A549 (cell line): ENCODE measurements at regions not wholly inside any gene's neighbourhood (a gene's known extent, or its start where the extent isn't known, plus 50 kb on each side); places are given as distances from the start of the nearest gene placed in this dataset.

Experiments
- ATAC-seq, 2 experiments: fragments of 200-7000 bp in 1 of 2; fragments of >200 bp in 1 of 2; cut with Nextera tagmentation in 1 of 2; cut with Tn5 transposase in 1 of 2; 3 replicates each; pipeline versions ENCODE4 v1.8.0 to v1.9.1; 2018 to 2020; ENCODE audit warnings: mild to moderate bottlenecking in 1 of 2, moderate library complexity in 1 of 2
- CTCF ChIA-PET: fragments of 300-600 bp; sonication (Branson Sonifier 250); formaldehyde crosslinking; extraction: SDS; loops from one replicate; lab custom pipeline; 2021; ENCODE audit warnings: antibody characterized with exemption, inconsistent platforms; lab: Yijun Ruan, JAX
- POLR2A ChIA-PET: fragments of 350-600 bp; formaldehyde crosslinking; extraction: SDS; loops from one replicate; lab custom pipeline; 2021; ENCODE audit warnings: antibody characterized with exemption, inconsistent platforms; lab: Yijun Ruan, JAX
- DNase-seq, 2 experiments: peaks; one replicate each; pipeline versions ENCODE4 v3.0.0 to v3.0.0-alpha.2; 2011 to 2016; ENCODE audit warnings: low read depth in 1 of 2, low spot score in 1 of 2
- FAIRE-seq: peaks from 2 replicates; lab custom pipeline; 2011; peaks lifted over from hg19 to GRCh38; lab: Jason Lieb, UNC
- H3K27ac ChIP-seq, 2 experiments: fragments of >200 bp; sonication (Bioruptor Twin); formaldehyde crosslinking; 3 replicates each; pipeline ENCODE4 v1.5.1; 2016 to 2017
- H3K4me1 ChIP-seq: fragments of >200 bp; sonication (Bioruptor Twin); formaldehyde crosslinking; 3 replicates; pipeline ENCODE4 v1.6.1; 2016
- H3K4me2 ChIP-seq: fragments of >200 bp; sonication (Bioruptor Twin); formaldehyde crosslinking; 3 replicates; pipeline ENCODE4 v1.6.1; 2016
- H3K4me3 ChIP-seq: fragments of >200 bp; sonication (Bioruptor Twin); formaldehyde crosslinking; 3 replicates; pipeline ENCODE4 v1.5.1; 2016
- H3K9me3 ChIP-seq: fragments of >200 bp; sonication (Bioruptor Twin); formaldehyde crosslinking; 3 replicates; pipeline ENCODE4 v1.6.1; 2016
- ATOH8 ChIP-seq: fragments of 250-450 bp; sonication (Bioruptor Pico); IDR thresholded peaks from 2 replicates; pipeline ENCODE4 v1.5.0; 2020; ENCODE audit warnings: low read depth, mild to moderate bottlenecking, moderate library complexity
- BHLHE40 ChIP-seq: IDR thresholded peaks from 2 replicates; pipeline ENCODE4 v1.6.1; 2012; ENCODE audit warnings: low read depth, low read length, inconsistent platforms
- CBX2 ChIP-seq: fragments of 200-600 bp; sonication (generic); IDR thresholded peaks from 2 replicates; pipeline ENCODE4 v1.6.1; 2016; ENCODE audit warnings: low read depth, mild to moderate bottlenecking, borderline replicate concordance
- CEBPB ChIP-seq, 2 experiments: fragments of >200 bp in 1 of 2; sonication (Bioruptor Twin) in 1 of 2; formaldehyde crosslinking in 1 of 2; IDR thresholded peaks; 2 replicates each; pipeline ENCODE4 v1.6.1; 2012 to 2016
- CHD4 ChIP-seq: fragments of 200-600 bp; sonication (generic); IDR thresholded peaks from 2 replicates; pipeline ENCODE4 v1.6.1; 2016; ENCODE audit warnings: antibody characterized with exemption, mild to moderate bottlenecking, borderline replicate concordance
- CTCF ChIP-seq: fragments of >200 bp; sonication (Bioruptor Twin); formaldehyde crosslinking; IDR thresholded peaks from 3 replicates; pipeline ENCODE4 v1.5.1; 2016
- E2F6 ChIP-seq: IDR thresholded peaks from 2 replicates; pipeline ENCODE4 v1.6.1; 2012; ENCODE audit warnings: low read depth, borderline replicate concordance
- EHMT2 ChIP-seq: fragments of 200-600 bp; sonication (generic); IDR thresholded peaks from 2 replicates; pipeline ENCODE4 v1.6.1; 2016; ENCODE audit warnings: antibody characterized with exemption, low read depth, mild to moderate bottlenecking, moderate library complexity
- FOSL2 ChIP-seq, 2 experiments: fragments of 450-650 bp in 1 of 2; fragments of >200 bp in 1 of 2; sonication (Bioruptor Twin) in 1 of 2; formaldehyde crosslinking; IDR thresholded peaks; 2 replicates each; pipeline versions ENCODE4 v1.5.0 to v1.6.1; 2016 to 2020; ENCODE audit warnings: mild to moderate bottlenecking in 1 of 2, moderate library complexity in 1 of 2
- GATA3 ChIP-seq: IDR thresholded peaks from 2 replicates; pipeline ENCODE4 v1.6.1; 2012; ENCODE audit warnings: borderline replicate concordance
- HDAC2 ChIP-seq: fragments of 200-600 bp; sonication (generic); IDR thresholded peaks from 2 replicates; pipeline ENCODE4 v1.6.1; 2016
- HES2 ChIP-seq: fragments of >200 bp; sonication (Bioruptor Twin); formaldehyde crosslinking; IDR thresholded peaks from 2 replicates; pipeline ENCODE4 v1.6.1; 2016
- HEYL ChIP-seq: fragments of 250-450 bp; sonication (Bioruptor Pico); IDR thresholded peaks from 2 replicates; pipeline ENCODE4 v1.8.0; 2021; ENCODE audit warnings: mild to moderate bottlenecking, moderate library complexity
- HMGXB4 ChIP-seq: fragments of 250-450 bp; sonication (Bioruptor Pico); IDR thresholded peaks from 2 replicates; pipeline ENCODE4 v1.5.0; 2021; ENCODE audit warnings: mild to moderate bottlenecking, moderate library complexity, borderline replicate concordance
- HOXA7 ChIP-seq: fragments of 250-450 bp; sonication (Bioruptor Pico); IDR thresholded peaks from 2 replicates; pipeline ENCODE4 v1.5.0; 2020; ENCODE audit warnings: mild to moderate bottlenecking, moderate library complexity
- HOXB13 ChIP-seq: fragments of 250-450 bp; sonication (Bioruptor Pico); IDR thresholded peaks from 2 replicates; pipeline ENCODE4 v1.5.0; 2020; ENCODE audit warnings: low read depth, mild to moderate bottlenecking, moderate library complexity
- MAFK ChIP-seq: fragments of 450-650 bp; IDR thresholded peaks from 2 replicates; pipeline ENCODE4 v1.6.1; 2014; ENCODE audit not compliant: partially characterized antibody
- MAZ ChIP-seq: fragments of 150-350 bp; IDR thresholded peaks from 2 replicates; pipeline ENCODE4 v1.6.1; 2014; ENCODE audit warnings: antibody characterized with exemption, low read depth, low read length, borderline replicate concordance
- MYC ChIP-seq: IDR thresholded peaks from 2 replicates; pipeline ENCODE4 v1.6.1; 2012; ENCODE audit warnings: mild to moderate bottlenecking, inconsistent platforms, low read length, improper control_type of control experiment, borderline replicate concordance
- NFE2L2 ChIP-seq: fragments of 150-350 bp; conservative IDR thresholded peaks from 2 replicates; pipeline ENCODE4 v1.6.1; 2014; ENCODE audit warnings: low read length
- NPAS2 ChIP-seq: fragments of 250-450 bp; sonication (Bioruptor Pico); IDR thresholded peaks from 2 replicates; pipeline ENCODE4 v1.8.0; 2022; ENCODE audit warnings: mild to moderate bottlenecking, moderate library complexity, borderline replicate concordance
- NR3C1 ChIP-seq: fragments of >200 bp; sonication (Bioruptor Twin); formaldehyde crosslinking; IDR thresholded peaks from 3 replicates; pipeline ENCODE4 v1.6.1; 2017
- PBX3 ChIP-seq: IDR thresholded peaks from 2 replicates; pipeline ENCODE4 v1.6.1; 2012
- POLR2AphosphoS2 ChIP-seq: conservative IDR thresholded peaks from 2 replicates; pipeline ENCODE4 v1.6.1; 2012; ENCODE audit warnings: low read length, improper control_type of control experiment, inconsistent platforms
- RARB ChIP-seq: fragments of 250-450 bp; sonication (Bioruptor Pico); IDR thresholded peaks from 2 replicates; pipeline ENCODE4 v1.8.0; 2021; ENCODE audit warnings: mild to moderate bottlenecking, moderate library complexity
- RCOR1 ChIP-seq: fragments of 150-350 bp; IDR thresholded peaks from 2 replicates; pipeline ENCODE4 v1.6.1; 2014; ENCODE audit warnings: antibody characterized with exemption, low read length, low read depth
- RNF2 ChIP-seq: fragments of 200-600 bp; sonication (generic); IDR thresholded peaks from 2 replicates; pipeline ENCODE4 v1.6.1; 2016; ENCODE audit warnings: low read depth, mild to moderate bottlenecking, antibody characterized with exemption, moderate library complexity, borderline replicate concordance
- SREBF2 ChIP-seq: fragments of 450-650 bp; IDR thresholded peaks from 2 replicates; pipeline ENCODE4 v1.6.1; 2014; ENCODE audit warnings: mild to moderate bottlenecking, moderate library complexity
- TFCP2L1 ChIP-seq: fragments of 250-450 bp; sonication (Bioruptor Pico); IDR thresholded peaks from 2 replicates; pipeline ENCODE4 v1.5.0; 2021; ENCODE audit warnings: mild to moderate bottlenecking
- ZC3H11A ChIP-seq: fragments of 450-650 bp; IDR thresholded peaks from 2 replicates; pipeline ENCODE4 v1.6.1; 2014; ENCODE audit warnings: antibody characterized with exemption, mild to moderate bottlenecking
- ZFP36 ChIP-seq: fragments of 450-650 bp; IDR thresholded peaks from 2 replicates; pipeline ENCODE4 v1.6.1; 2014; ENCODE audit warnings: borderline replicate concordance; ENCODE audit not compliant: partially characterized antibody
- ZNF302 ChIP-seq: fragments of 250-450 bp; sonication (Bioruptor Pico); IDR thresholded peaks from 2 replicates; pipeline ENCODE4 v1.9.0; 2021; ENCODE audit warnings: inconsistent platforms, mild to moderate bottlenecking, moderate library complexity
- WGBS: methylation state at CpG from one replicate; pipeline ENCODE4 v1.1.6; 2017; ENCODE audit errors: missing lambda C conversion rate; 5-methylcytosine and 5-hydroxymethylcytosine counted together

- WGBS = 0% methylated on average over 1 of the region's 1 CpG
- H3K27ac ChIP-seq = no peak overlapping the region
- no peak overlapping the region for H3K4me2 ChIP-seq
- POLR2A ChIA-PET = no interaction called here
- TF ChIP-seq RCOR1 (no peak), NPAS2 (CRISPR knock-in tag) (no peak), E2F6 (no peak), HES2 (no peak), CTCF (no peak), GATA3 (no peak), MAZ (no peak), PBX3 (no peak), HMGXB4 (CRISPR knock-in tag) (no peak), HOXB13 (CRISPR knock-in tag) (no peak), HDAC2 (no peak), HEYL (CRISPR knock-in tag) (no peak), ZFP36 (no peak), POLR2AphosphoS2 (no peak), ZNF302 (CRISPR knock-in tag) (no peak), BHLHE40 (no peak), ATOH8 (CRISPR knock-in tag) (no peak), ZC3H11A (no peak), CBX2 (no peak), MAFK (no peak)
- FAIRE-seq (no peak), DNase-seq (no peak), ATAC-seq (no peak)
- no peaks in the 10 kb centered on the region for H3K4me1 ChIP-seq
- no peak overlapping the region for H3K4me3 ChIP-seq
- CTCF ChIA-PET = no interaction called here
- H3K9me3 ChIP-seq = no peaks in the 10 kb centered on the region
Measured at GRCh38 chr16:65268331-65268730, 146.5 kb upstream of the CDH11 start.

- FAIRE-seq = no peak
- H3K4me2 ChIP-seq = no peak overlapping the region
- H3K27ac ChIP-seq = no peak overlapping the region
- no peaks in the 10 kb centered on the region for H3K4me1 ChIP-seq
- no peaks in the 10 kb centered on the region for H3K9me3 ChIP-seq
- 8% methylated on average over 1 of the region's 1 CpG for WGBS
- DNase-seq = no peak
- ChIA-PET POLR2A (no interaction called here), CTCF (no interaction called here)
- H3K4me3 ChIP-seq = no peak overlapping the region
- ATAC-seq = no peak
- TF ChIP-seq BHLHE40 (no peak), TFCP2L1 (no peak), FOSL2 (IDR thresholded peaks at IDR 0.05) (no peak), FOSL2 (CRISPR knock-in tag; IDR thresholded peaks at IDR 0.05) (no peak), HOXA7 (CRISPR knock-in tag) (no peak), RCOR1 (no peak), NR3C1 (no peak), SREBF2 (no peak), CEBPB (IDR thresholded peaks at IDR 0.05) (no peak), RARB (CRISPR knock-in tag) (no peak), NFE2L2 (no peak), EHMT2 (no peak), E2F6 (no peak), MYC (no peak), CHD4 (no peak), RNF2 (no peak)
Measured at GRCh38 chr16:65263896-65264295, 142.0 kb upstream of the CDH11 start.
